ENCODE measurements at regions not wholly inside any gene's neighbourhood (a gene's known extent, or its start where the extent isn't known, plus 50 kb on each side); places are given as distances from the start of the nearest gene placed in this dataset.
"Not testable (repeated sequence)": the region's sequence is repeated elsewhere in the genome, so short reads cannot be mapped to it uniquely, and the experiment has no call there.

- not testable (repeated sequence) for DNase-seq (ENCODE audit: low read depth in 2 of 3, low spot score in 2 of 3)
These were observed 1083.2 kb upstream of the AMELY start for GRCh38 chrY:7994781-7995180.

GRCh38 chrY:7979770-7980169 is 1068.2 kb upstream of the AMELY start:
- DNase-seq (ENCODE audit: low read depth in 2 of 3, low spot score in 2 of 3): no peak

- DNase-seq (ENCODE audit: low read depth in 2 of 3, low spot score in 2 of 3): no peak
These were observed 1065.7 kb upstream of the AMELY start for GRCh38 chrY:7977301-7977700.

GRCh38 chrY:7968293-7968692 is 1056.7 kb upstream of the AMELY start:
- DNase-seq (ENCODE audit: low read depth in 2 of 3, low spot score in 2 of 3): no peak

- no peak for DNase-seq (ENCODE audit: low read depth in 2 of 3, low spot score in 2 of 3)
These were observed 1055.4 kb upstream of the AMELY start for GRCh38 chrY:7966916-7967315.

GRCh38 chrY:7963393-7963792 is 1051.8 kb upstream of the AMELY start:
- DNase-seq (ENCODE audit: low read depth in 2 of 3, low spot score in 2 of 3): no peak

- no peak for DNase-seq (ENCODE audit: low read depth in 2 of 3, low spot score in 2 of 3)
These were observed 1050.8 kb upstream of the AMELY start for GRCh38 chrY:7962350-7962749.

- DNase-seq (ENCODE audit: low read depth in 2 of 3, low spot score in 2 of 3): no peak
These were observed 1050.3 kb upstream of the AMELY start for GRCh38 chrY:7961811-7962210.

GRCh38 chrY:7957773-7958172 is 1046.2 kb upstream of the AMELY start:
- DNase-seq (ENCODE audit: low read depth in 2 of 3, low spot score in 2 of 3): no peak

GRCh38 chrY:7951187-7951852 is 1039.8 kb upstream of the AMELY start:
- DNase-seq (ENCODE audit: low read depth in 2 of 3, low spot score in 2 of 3): no peak

- DNase-seq (ENCODE audit: low read depth in 2 of 3, low spot score in 2 of 3): no peak
These were observed 1032.6 kb upstream of the AMELY start for GRCh38 chrY:7944135-7944534.

GRCh38 chrY:7942711-7943110 is 1031.2 kb upstream of the AMELY start:
- DNase-seq (ENCODE audit: low read depth in 2 of 3, low spot score in 2 of 3): no peak

GRCh38 chrY:7941856-7942255 is 1030.3 kb upstream of the AMELY start:
- DNase-seq (ENCODE audit: low read depth in 2 of 3, low spot score in 2 of 3): no peak

- DNase-seq (ENCODE audit: low read depth in 2 of 3, low spot score in 2 of 3): no peak
These were observed 1027.6 kb upstream of the AMELY start for GRCh38 chrY:7938982-7939718.

GRCh38 chrY:7936831-7937230 is 1025.3 kb upstream of the AMELY start:
- no peak for DNase-seq (ENCODE audit: low read depth in 2 of 3, low spot score in 2 of 3)

- DNase-seq (ENCODE audit: low read depth in 2 of 3, low spot score in 2 of 3): no peak
These were observed 1024.5 kb upstream of the AMELY start for GRCh38 chrY:7936046-7936445.

GRCh38 chrY:7935606-7936005 is 1024.1 kb upstream of the AMELY start:
- no peak for DNase-seq (ENCODE audit: low read depth in 2 of 3, low spot score in 2 of 3)

GRCh38 chrY:7932424-7932823 is 1020.9 kb upstream of the AMELY start:
- DNase-seq (ENCODE audit: low read depth in 2 of 3, low spot score in 2 of 3): no peak

GRCh38 chrY:7929866-7930265 is 1018.3 kb upstream of the AMELY start:
- DNase-seq (ENCODE audit: low read depth in 2 of 3, low spot score in 2 of 3): no peak

- no peak for DNase-seq (ENCODE audit: low read depth in 2 of 3, low spot score in 2 of 3)
These were observed 1012.5 kb upstream of the AMELY start for GRCh38 chrY:7924059-7924458.

- no peak for DNase-seq (ENCODE audit: low read depth in 2 of 3, low spot score in 2 of 3)
These were observed 1012.0 kb upstream of the AMELY start for GRCh38 chrY:7923476-7924017.

GRCh38 chrY:7920382-7920781 is 1008.8 kb upstream of the AMELY start:
- DNase-seq (ENCODE audit: low read depth in 2 of 3, low spot score in 2 of 3): no peak
